ENCODE measurements at regions not wholly inside any gene's neighbourhood (a gene's known extent, or its start where the extent isn't known, plus 50 kb on each side); places are given as distances from the start of the nearest gene placed in this dataset.
"Not testable (repeated sequence)": the region's sequence is repeated elsewhere in the genome, so short reads cannot be mapped to it uniquely, and the experiment has no call there.

GRCh38 chr7:67661-68395, 124.5 kb upstream of the FAM20C start:
- DNase-seq (ENCODE audit: insufficient read length, low spot score), result no peak
- no peak for FAIRE-seq

DNA sequence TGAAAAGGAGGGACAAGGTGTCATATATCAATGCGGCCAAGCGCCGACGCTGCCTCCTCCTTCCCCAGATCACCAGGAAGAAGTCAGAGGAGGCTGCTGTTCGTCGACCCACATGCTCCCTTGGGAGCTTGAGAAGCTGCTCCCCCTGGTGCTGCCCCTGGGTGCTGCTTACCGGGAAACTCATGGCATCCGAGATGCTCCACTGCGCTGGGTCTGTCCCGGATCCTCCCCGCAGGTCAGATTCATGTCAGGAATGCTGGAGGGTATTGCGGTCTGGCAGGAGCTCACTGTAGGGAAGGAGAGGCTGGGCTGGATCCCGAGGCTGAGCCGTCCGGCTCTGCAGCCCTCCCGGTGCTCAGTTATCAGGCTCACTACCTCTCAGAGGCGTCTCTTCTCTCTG, 123.7 kb upstream of the FAM20C start:
- DNase-seq (ENCODE audit: insufficient read length, low spot score), result no peak
- no peak for FAIRE-seq

DNA sequence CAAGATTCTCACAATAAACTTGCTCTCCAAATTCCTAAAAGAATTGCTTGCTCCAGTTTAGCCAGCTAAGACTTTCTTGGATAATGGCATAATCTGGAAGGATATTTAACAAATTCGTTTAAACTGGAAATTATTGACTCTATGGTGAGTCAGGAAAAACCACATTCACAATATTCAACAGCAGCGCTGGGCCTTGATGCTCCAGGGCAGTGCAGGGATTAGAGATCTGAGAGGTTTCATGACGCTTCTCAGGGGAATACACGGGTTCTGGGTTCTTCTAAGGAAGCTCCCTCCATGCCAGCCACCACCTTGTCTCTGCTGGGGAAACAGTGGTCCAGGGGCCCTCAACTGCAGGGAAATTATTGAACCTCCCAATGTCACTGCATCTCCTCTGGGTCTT, 123.3 kb upstream of the FAM20C start:
- FAIRE-seq; DNase-seq (ENCODE audit: insufficient read length, low spot score): not testable (repeated sequence)

- FAIRE-seq; DNase-seq (ENCODE audit: insufficient read length, low spot score): not testable (repeated sequence)
These were observed 122.8 kb upstream of the FAM20C start for GRCh38 chr7:69499-70123.

GRCh38 chr7:70207-70606, 122.2 kb upstream of the FAM20C start:
- FAIRE-seq; DNase-seq (ENCODE audit: insufficient read length, low spot score): not testable (repeated sequence)

GRCh38 chr7:70989-71388, 121.4 kb upstream of the FAM20C start:
- FAIRE-seq; DNase-seq (ENCODE audit: insufficient read length, low spot score): not testable (repeated sequence)

DNA sequence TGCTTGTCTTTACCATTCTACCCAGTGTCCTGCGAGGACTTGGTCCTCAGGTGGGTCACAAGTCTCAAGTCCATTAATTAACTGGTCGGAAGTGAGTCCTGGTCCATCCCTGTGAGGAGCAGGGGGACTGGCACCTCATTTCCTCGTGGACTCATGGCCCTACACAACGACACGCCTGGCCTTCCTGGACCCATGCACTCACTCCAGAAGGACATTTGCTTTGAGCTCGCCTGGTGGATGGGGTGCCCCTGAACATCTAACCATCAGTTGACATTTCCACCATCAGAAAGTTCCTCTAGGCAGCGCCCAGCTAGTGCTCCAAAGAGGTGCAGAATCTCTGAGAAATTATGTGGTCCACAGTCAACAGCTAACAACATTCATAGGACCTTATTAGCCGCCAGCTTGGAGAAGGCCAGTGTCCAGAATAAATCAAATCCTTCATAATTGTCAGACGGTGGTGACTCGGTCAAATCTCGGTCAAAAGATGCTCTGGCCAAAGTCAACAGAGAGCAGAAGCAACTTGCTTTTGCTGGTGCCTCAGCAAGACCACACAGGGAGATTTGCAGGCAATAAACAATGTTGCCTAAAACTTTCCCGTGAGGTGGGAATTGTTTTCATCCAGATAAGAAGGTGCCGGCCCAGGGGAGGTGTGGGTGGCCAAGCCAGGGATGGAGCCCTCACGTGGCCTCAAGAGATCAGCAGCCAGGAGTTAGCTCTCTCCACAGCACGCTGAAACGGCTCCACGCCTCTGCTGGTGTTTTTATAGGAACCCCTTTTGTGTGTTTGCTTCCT, 119.9 kb upstream of the FAM20C start:
- not testable (repeated sequence) for FAIRE-seq; DNase-seq (ENCODE audit: insufficient read length, low spot score)

DNA sequence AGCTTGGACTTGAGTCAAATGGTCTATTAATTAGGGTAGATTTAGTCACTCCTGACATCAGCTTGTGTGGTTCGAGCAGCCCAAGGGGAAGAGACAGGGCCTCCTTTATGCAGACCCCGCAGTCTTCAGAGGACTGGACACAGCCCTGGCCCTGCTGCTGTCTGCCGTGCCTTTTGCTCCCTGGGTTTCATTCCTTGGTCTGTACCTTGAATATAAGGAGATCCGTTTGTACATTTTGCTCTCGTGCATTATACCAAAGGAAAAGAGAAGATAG, 119.4 kb upstream of the FAM20C start:
- FAIRE-seq; DNase-seq (ENCODE audit: insufficient read length, low spot score): not testable (repeated sequence)

DNA sequence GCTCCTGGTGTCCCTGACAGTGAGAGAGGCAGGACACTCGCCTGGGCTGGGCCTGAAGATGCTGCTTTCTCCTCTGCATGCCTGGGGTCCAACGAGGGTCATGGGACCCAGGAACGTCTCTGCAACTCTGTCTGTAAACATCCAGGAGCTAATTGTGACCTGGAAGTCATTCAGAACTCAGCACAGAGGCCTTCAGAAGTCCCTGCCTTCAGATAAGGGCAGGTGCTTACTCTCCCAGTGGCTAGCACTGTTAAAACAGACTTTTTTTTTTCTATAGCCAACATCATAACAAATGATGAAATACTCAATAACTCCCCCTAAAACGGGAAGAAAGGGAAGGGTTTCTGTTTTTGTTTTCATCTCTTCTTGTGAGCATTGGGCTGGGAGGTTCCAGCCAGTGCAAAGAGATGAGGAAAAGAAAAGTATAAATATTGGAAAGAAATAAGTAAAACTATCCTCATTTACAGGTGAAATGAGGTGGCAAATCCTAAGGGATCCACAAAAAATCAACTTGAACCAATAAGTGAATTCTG, 118.3 kb upstream of the FAM20C start:
- FAIRE-seq; DNase-seq (ENCODE audit: insufficient read length, low spot score): not testable (repeated sequence)

- FAIRE-seq; DNase-seq (ENCODE audit: insufficient read length, low spot score): not testable (repeated sequence)
These were observed 116.9 kb upstream of the FAM20C start for GRCh38 chr7:75511-75910.

DNA sequence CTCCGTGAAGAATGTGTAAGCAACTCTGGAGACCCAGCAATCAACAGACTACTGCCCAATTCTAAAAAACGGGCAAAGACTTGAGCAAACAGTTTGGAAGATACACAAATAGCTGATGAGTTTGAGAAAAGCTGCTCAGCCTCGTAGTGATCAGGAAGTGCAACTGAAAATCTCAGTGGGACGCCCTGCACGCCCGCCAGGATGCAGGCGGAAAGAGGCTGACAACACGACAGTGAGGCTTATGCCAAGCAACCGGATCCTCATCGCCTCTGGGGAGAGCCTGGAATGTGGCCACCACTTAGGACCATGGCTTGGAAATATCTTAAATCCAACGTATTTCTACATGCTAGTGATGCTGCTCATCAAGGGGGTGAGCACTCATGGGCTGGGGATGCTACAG, 116.2 kb upstream of the FAM20C start:
- DNase-seq (ENCODE audit: insufficient read length, low spot score); FAIRE-seq: not testable (repeated sequence)

DNA sequence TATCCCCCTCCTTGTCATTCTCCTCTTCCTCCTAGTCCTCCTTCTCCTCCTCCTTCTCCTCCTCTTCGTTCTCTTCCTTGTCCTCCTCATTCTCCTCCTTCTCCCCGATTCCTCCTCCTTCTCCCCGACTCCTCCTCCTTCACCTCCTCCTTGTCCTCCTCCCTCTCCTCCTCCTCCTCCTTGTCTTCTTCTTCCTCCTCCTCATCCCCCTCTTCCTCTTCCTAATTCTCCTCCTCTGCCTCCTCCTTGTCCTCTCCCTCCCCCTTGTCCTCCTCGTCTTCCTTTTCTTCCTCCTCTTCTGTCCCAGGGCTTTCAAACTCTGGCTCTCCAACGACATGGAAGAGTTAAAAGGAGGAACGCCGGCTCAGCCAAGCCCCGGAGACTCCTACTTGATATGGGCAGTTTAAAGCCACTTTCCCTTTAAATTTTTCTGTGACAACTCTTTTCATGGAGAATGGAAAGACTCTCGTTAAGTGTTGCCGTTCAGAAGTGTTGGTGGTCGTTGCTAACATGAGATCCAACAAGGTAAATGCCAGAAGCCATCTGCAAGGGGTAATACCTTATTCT, 115.5 kb upstream of the FAM20C start:
- not testable (repeated sequence) for DNase-seq (ENCODE audit: insufficient read length, low spot score); FAIRE-seq

- not testable (repeated sequence) for FAIRE-seq; DNase-seq (ENCODE audit: insufficient read length, low spot score)
These were observed 113.5 kb upstream of the FAM20C start for GRCh38 chr7:78862-79261.

DNA sequence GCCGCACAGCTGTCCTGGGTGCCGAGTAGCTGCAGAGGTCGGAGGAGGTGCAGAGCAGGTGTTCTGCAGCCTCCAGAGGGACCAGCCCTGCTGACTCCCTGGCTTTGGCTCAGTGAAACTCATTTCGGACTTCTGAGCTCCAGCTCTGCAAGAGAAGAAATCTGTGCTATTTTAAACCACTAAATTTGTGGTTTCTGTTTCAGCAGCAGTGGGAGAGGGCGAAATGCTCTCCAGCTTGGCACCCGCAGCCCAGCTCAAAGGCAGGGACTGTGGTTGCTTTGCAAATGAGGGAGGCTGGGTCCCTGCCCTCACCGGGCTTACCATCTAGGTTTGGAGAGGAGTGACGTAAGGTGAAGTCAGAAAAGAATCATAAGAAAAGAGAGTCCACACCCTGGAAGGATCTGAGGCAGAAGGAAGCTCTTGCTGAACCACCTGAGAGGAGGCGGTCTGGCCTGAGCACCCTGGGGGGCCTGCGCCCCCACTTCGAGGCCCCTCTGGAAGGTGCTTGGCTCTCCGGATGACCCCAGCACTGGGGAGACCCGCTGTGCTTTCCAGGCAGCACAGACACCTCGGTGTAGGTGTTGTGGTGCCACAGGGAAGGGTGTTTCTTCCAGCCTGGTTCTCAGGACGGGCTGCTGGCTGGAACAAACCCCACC, 112.8 kb upstream of the FAM20C start:
- not testable (repeated sequence) for FAIRE-seq; DNase-seq (ENCODE audit: insufficient read length, low spot score)

DNA sequence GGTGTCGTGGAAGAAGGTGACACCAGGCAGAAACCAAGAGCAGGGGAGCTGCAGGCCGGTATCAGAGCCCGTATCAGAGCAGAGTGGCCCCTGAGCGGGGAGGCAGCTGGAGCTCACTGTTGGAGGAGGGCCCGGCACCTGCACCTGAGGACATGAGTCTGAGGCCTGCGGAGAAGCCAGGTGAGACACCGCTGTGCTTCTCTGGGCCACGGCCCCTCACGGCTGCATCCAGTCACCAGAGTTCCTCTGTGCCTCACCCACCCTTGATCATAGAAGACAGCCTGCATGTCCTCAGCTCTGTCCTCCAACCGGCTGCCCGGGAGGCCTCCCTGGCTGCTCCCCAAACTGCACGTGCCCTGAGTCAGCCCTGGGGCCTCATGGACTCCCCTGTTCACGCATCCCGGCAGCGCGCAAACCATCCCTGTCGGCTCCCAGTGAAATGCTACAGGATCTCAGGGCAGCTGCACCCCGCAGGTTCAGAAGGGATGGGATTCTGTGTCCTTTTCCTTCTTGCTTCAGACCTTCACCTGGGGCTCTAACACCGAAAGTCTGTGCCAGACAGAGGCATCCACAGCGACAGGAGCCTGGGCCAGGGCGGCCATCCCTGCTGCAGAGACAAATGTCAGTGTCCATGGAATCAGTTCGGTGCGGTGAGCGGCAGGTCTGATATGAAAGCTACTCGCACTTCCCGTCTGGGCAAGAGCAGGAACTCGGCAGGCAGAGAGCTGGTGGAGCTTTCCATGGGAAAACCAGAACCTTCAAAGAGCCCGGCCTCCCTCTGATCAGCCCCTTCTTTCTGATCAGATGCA, 111.9 kb upstream of the FAM20C start:
- FAIRE-seq (no peak), DNase-seq (ENCODE audit: insufficient read length, low spot score) (no peak)

DNA sequence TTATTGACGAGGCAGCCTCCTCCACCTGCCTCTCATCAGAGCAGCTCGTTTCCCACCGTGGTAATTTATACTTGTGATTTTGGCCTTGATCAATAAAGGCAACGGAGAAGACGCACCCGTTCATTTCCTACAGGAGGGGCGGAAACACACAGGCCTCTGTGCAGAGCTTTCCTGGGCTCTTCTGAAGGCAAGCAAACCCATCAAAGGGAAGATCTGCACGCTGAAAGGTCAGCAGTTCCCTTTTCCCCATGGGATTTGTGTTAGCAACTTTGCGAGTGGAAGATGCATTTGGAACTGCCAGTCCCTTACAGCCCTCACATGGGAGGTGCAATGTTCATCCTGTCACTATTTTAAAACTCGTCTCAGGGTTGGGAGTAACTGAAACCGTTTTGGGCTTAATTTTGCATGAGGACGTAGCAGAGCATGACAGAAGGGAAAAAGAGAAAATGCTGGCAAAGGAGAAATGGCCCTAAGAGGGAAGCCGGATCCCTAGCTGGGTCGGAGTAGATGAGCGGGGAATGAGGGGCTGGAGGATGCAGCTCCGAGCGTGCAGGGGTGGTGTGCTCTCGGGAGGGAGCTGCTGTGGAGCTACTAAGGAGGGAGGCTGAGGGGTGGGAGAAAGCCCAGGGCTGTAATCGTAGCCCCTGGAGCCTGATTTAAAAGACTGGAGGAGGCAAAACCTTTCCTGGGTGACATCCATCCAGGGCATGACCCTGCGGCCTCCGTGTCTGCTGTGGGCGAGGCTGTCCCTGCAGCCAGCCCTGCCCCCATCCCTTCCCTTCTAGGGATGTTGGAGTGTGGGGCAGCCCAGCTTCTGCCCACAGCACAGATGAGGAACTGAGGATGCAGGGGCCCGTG, 111.1 kb upstream of the FAM20C start:
- DNase-seq (ENCODE audit: insufficient read length, low spot score), result no peak
- no peak for FAIRE-seq

GRCh38 chr7:81926-82756, 110.2 kb upstream of the FAM20C start:
- FAIRE-seq (no peak), DNase-seq (ENCODE audit: insufficient read length, low spot score) (no peak)

- DNase-seq (ENCODE audit: insufficient read length, low spot score) (no peak), FAIRE-seq (no peak)
These were observed 109.6 kb upstream of the FAM20C start for GRCh38 chr7:82757-83155.

Data from GM19239 (cell line).